ENCODE measurements at regions not wholly inside any gene's neighbourhood (a gene's known extent, or its start where the extent isn't known, plus 50 kb on each side); places are given as distances from the start of the nearest gene placed in this dataset.

- intact Hi-C loops (cut with DNase I; ENCODE audit: low total_unique reads), result no loop called here
- H3K4me3 ChIP-seq, result no peak overlapping the region
- DNase-seq, result no peak
- peaks cover 0 to 8% (median 7%) of the 10 kb centered on the region in 3 donors for H3K36me3 ChIP-seq
- H3K27me3 ChIP-seq, result no peaks in the 10 kb centered on the region
- H3K4me1 ChIP-seq, result peaks cover 0 to 3% (median 0%) of the 10 kb centered on the region in 4 donors
- H3K9me3 ChIP-seq, result no peaks in the 10 kb centered on the region
- H3K27ac ChIP-seq, result no peak overlapping the region
- no peak for TF ChIP-seq CTCF (IDR thresholded peaks at IDR 0.05)
Measured at GRCh38 chr6:144739873-144740272, 454.7 kb downstream of the UTRN start.

DNA sequence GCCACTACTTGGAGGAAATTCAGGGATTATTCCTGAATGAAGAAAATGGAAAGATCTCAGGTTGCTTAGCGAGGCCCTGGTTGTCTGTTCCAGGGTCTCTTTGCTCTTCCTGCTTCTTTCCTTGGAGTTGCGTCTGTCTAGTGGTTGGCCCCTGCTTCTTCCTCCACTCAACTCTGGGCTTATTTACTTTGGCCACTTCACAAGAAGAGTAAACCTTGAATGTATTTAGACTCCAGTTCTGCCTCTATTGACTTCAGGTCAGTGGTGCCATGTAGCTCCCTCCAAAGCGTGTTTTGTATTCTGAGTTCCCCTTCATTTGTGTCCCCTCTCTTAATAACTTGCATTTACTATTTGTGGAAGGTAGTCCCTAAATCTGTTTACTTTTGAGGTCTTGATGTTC, 456.5 kb downstream of the UTRN start:
- Histone ChIP-seq H3K27me3 (no peaks in the 10 kb centered on the region), H3K27ac (no peak overlapping the region), H3K9me3 (no peaks in the 10 kb centered on the region), H3K4me3 (no peak overlapping the region), H3K4me1 (peaks cover 0 to 3% (median 0%) of the 10 kb centered on the region in 4 donors), H3K36me3 (peaks cover 0 to 5% (median 4%) of the 10 kb centered on the region in 3 donors)
- DNase-seq, result no peak
- TF ChIP-seq CTCF (IDR thresholded peaks at IDR 0.05), result no peak
- intact Hi-C loops (cut with DNase I; ENCODE audit: low total_unique reads), result no loop called here

GRCh38 chr6:144742779-144743178, 457.6 kb downstream of the UTRN start:
- Histone ChIP-seq H3K27me3 (no peaks in the 10 kb centered on the region), H3K4me1 (peaks cover 0 to 3% (median 0%) of the 10 kb centered on the region in 4 donors), H3K27ac (no peak overlapping the region), H3K4me3 (no peak overlapping the region), H3K36me3 (peaks cover 0 to under 1% (median 0%) of the 10 kb centered on the region in 3 donors), H3K9me3 (no peaks in the 10 kb centered on the region)
- no peak for TF ChIP-seq CTCF (IDR thresholded peaks at IDR 0.05)
- intact Hi-C loops (cut with DNase I; ENCODE audit: low total_unique reads), result no loop called here
- DNase-seq, result no peak

- Histone ChIP-seq H3K4me3 (no peak overlapping the region), H3K27me3 (no peaks in the 10 kb centered on the region), H3K36me3 (peaks cover 8 to 16% (median 12%) of the 10 kb centered on the region in 3 donors), H3K4me1 (peaks cover 0 to 3% (median 0%) of the 10 kb centered on the region in 4 donors), H3K9me3 (no peaks in the 10 kb centered on the region), H3K27ac (no peak overlapping the region)
- TF ChIP-seq CTCF (IDR thresholded peaks at IDR 0.05), result no peak
- no peak for DNase-seq
- intact Hi-C loops (cut with DNase I; ENCODE audit: low total_unique reads), result no loop called here
Measured at GRCh38 chr6:144744720-144745119, 459.6 kb downstream of the UTRN start.

DNA sequence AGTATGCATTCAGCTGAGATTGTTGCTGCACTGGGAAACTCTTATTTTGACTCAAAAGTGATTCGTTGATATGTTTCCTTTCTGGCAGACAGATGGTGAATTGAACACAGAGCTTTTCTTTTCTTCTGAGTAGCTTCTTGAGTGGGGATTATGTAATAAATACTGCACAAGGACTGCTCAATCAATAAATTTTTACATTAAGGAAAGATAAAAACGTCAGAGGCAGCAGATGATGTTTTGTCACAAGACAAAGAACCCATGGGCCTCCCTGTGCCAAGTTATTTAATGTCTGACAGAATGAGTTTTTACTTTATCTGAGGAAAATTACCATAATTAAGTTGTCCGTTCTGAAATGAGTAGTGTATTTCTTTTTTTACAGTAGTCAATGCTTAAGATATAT, 460.3 kb downstream of the UTRN start:
- Histone ChIP-seq H3K9me3 (no peaks in the 10 kb centered on the region), H3K36me3 (peaks cover 12 to 16% (median 14%) of the 10 kb centered on the region in 3 donors), H3K4me3 (no peak overlapping the region), H3K27me3 (no peaks in the 10 kb centered on the region), H3K27ac (no peak overlapping the region), H3K4me1 (peaks cover 0 to 3% (median 0%) of the 10 kb centered on the region in 4 donors)
- DNase-seq, result no peak
- intact Hi-C loops (cut with DNase I; ENCODE audit: low total_unique reads), result no loop called here
- TF ChIP-seq CTCF (IDR thresholded peaks at IDR 0.05), result no peak

DNA sequence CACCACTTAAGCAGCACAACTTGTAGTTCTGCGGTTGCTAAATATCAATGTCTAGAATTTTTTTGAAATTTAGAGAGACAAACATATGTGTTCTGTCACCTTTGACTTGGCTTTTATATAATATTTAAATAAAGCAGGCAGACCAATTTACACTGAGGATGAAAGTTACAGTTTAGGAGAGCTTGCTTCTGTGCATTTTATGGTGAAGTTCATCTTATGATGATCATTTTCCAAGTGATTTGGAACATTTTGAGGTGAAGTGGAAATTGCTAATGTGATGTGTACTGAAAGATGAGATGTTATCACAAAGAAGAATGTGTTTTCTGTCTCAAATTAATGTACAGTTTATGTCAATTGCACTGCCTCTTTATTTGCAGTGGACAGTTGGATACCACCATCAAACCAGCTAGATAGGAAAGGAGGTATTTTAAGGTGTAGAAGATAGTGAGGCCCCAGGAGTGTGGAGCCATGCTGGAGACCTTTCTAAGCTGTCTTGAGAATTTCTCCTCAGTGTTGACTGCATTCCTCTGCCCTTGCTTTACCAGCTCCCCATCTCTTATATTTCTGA, 461.9 kb downstream of the UTRN start:
- no peaks in the 10 kb centered on the region for H3K9me3 ChIP-seq
- no peak for DNase-seq
- no peak for TF ChIP-seq CTCF (IDR thresholded peaks at IDR 0.05)

More for the DNA sequence above, 461.9 kb downstream of the UTRN start:
- no peaks in the 10 kb centered on the region for H3K27me3 ChIP-seq
- no peak overlapping the region for H3K4me3 ChIP-seq
- H3K4me1 ChIP-seq, result no peaks in the 10 kb centered on the region
- H3K36me3 ChIP-seq, result peaks cover 18 to 26% (median 21%) of the 10 kb centered on the region in 3 donors
- no peak overlapping the region for H3K27ac ChIP-seq
- intact Hi-C loops (cut with DNase I; ENCODE audit: low total_unique reads), result no loop called here

Data from tibial artery (tissue), 4 donors.